Neural progenitor cell (in vitro differentiated cells): ENCODE measurements at regions not wholly inside any gene's neighbourhood (a gene's known extent, or its start where the extent isn't known, plus 50 kb on each side); places are given as distances from the start of the nearest gene placed in this dataset.
A peak's percentile ranks its signal among the peaks of the same experiment; 100 is the strongest.

Experiments
- CTCF ChIP-seq: fragments of 200-600 bp; sonication (generic); IDR thresholded peaks from 2 replicates; pipeline ENCODE4 v1.5.1; 2017; ENCODE audit warnings: antibody characterized with exemption, mild to moderate bottlenecking
- EZH2 ChIP-seq: fragments of 200-600 bp; sonication (generic); IDR thresholded peaks from 2 replicates; pipeline ENCODE4 v1.6.1; 2017; ENCODE audit warnings: antibody characterized with exemption, mild to moderate bottlenecking, moderate library complexity
- EZH2phosphoT487 ChIP-seq: fragments of 200-600 bp; sonication (generic); IDR thresholded peaks from 2 replicates; pipeline ENCODE4 v1.6.1; 2017; ENCODE audit warnings: antibody characterized with exemption

GRCh38 chr1:47529520-47530098, 91.8 kb downstream of the FOXD2 start:
- TF ChIP-seq CTCF (peak; percentile 67), EZH2phosphoT487 (no peak), EZH2 (no peak)
